Suprapubic skin (tissue), 3 donors: ENCODE measurements at regions not wholly inside any gene's neighbourhood (a gene's known extent, or its start where the extent isn't known, plus 50 kb on each side); places are given as distances from the start of the nearest gene placed in this dataset.

Source experiments
- EP300 ChIP-seq: sonication (generic); formaldehyde crosslinking; IDR thresholded peaks from one replicate; pipeline ENCODE4 v1.6.1; 2017; ENCODE audit warnings: antibody characterized with exemption
- POLR2A ChIP-seq, 2 donors: fragments of 450-650 bp; IDR thresholded peaks; one replicate each; pipeline ENCODE4 v1.6.1; 2017; ENCODE audit warnings: antibody characterized with exemption in 2 of 2, mild to moderate bottlenecking in 2 of 2, moderate library complexity in 2 of 2
- TF ChIP-seq, protein P1 (sequence below), 2 donors: fragments of 200-600 bp in 1 of 2; fragments of 450-650 bp in 1 of 2; sonication (generic) in 1 of 2; IDR thresholded peaks; one replicate each; pipeline ENCODE4 v1.5.1; 2016 to 2019; ENCODE audit warnings: antibody characterized with exemption in 2 of 2, mild to moderate bottlenecking in 1 of 2, moderate library complexity in 1 of 2

DNA sequence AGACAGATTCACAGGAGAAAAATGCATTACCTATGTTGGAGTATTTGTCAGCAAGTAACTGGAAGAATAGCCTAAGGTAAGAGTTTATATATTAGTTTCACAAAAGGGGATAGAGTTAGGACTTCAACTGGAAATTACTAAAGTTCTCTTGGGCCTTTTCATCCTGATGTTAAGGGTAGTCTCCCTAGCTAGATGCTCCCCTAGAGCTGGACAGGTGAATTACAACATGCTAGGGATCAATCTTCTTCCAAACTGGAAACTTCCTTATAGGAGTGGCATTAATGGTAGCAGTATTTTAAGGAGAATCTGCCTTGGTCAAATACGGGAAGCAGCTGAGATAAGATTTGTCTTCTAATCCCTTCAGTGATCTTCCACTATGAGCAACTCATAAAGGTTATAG is 632.8 kb upstream of the RAG2 start:
- TF ChIP-seq, protein P1, sequence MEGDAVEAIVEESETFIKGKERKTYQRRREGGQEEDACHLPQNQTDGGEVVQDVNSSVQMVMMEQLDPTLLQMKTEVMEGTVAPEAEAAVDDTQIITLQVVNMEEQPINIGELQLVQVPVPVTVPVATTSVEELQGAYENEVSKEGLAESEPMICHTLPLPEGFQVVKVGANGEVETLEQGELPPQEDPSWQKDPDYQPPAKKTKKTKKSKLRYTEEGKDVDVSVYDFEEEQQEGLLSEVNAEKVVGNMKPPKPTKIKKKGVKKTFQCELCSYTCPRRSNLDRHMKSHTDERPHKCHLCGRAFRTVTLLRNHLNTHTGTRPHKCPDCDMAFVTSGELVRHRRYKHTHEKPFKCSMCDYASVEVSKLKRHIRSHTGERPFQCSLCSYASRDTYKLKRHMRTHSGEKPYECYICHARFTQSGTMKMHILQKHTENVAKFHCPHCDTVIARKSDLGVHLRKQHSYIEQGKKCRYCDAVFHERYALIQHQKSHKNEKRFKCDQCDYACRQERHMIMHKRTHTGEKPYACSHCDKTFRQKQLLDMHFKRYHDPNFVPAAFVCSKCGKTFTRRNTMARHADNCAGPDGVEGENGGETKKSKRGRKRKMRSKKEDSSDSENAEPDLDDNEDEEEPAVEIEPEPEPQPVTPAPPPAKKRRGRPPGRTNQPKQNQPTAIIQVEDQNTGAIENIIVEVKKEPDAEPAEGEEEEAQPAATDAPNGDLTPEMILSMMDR (IDR thresholded peaks at IDR 0.05), result no peak
- no peak for TF ChIP-seq POLR2A (IDR thresholded peaks at IDR 0.05)
- no peak for TF ChIP-seq EP300
